Parathyroid adenoma (tissue), 2 donors: ENCODE measurements at regions not wholly inside any gene's neighbourhood (a gene's known extent, or its start where the extent isn't known, plus 50 kb on each side); places are given as distances from the start of the nearest gene placed in this dataset.
"Not testable (repeated sequence)": the region's sequence is repeated elsewhere in the genome, so short reads cannot be mapped to it uniquely, and the experiment has no call there.

Source experiments
- H2AFZ ChIP-seq: fragments of 300-600 bp; sonication (generic); one replicate; pipeline ENCODE4 v1.7.0; 2017; ENCODE audit warnings: antibody characterized with exemption, mild to moderate bottlenecking
- H3K27ac ChIP-seq: fragments of 300-600 bp; sonication (generic); one replicate; pipeline ENCODE4 v1.7.0; 2017
- H3K27me3 ChIP-seq: fragments of 300-600 bp; sonication (generic); one replicate; pipeline ENCODE4 v1.7.0; 2017; ENCODE audit warnings: low read length; ENCODE audit not compliant: control insufficient read depth, insufficient read depth
- H3K36me3 ChIP-seq: fragments of 300-600 bp; sonication (generic); one replicate; pipeline ENCODE4 v1.7.0; 2017; ENCODE audit warnings: low read length; ENCODE audit not compliant: control insufficient read depth, insufficient read depth
- H3K4me1 ChIP-seq: fragments of 300-600 bp; sonication (generic); one replicate; pipeline ENCODE4 v1.7.0; 2017; ENCODE audit warnings: control low read depth
- H3K4me2 ChIP-seq: fragments of 300-600 bp; sonication (generic); one replicate; pipeline ENCODE4 v1.7.0; 2017; ENCODE audit warnings: low read length
- H3K4me3 ChIP-seq: fragments of 300-600 bp; sonication (generic); one replicate; pipeline ENCODE4 v1.7.0; 2017; ENCODE audit warnings: low read depth, low read length
- H3K79me2 ChIP-seq: fragments of 300-600 bp; sonication (generic); one replicate; pipeline ENCODE4 v1.7.0; 2017; ENCODE audit warnings: control low read depth
- H3K9ac ChIP-seq: fragments of 300-600 bp; sonication (generic); one replicate; pipeline ENCODE4 v1.7.0; 2017; ENCODE audit warnings: mild to moderate bottlenecking
- H3K9me3 ChIP-seq: fragments of 300-600 bp; sonication (generic); one replicate; pipeline ENCODE4 v1.7.0; 2017; ENCODE audit warnings: low read length; ENCODE audit not compliant: control insufficient read depth
- TF ChIP-seq, protein P1 (sequence below): fragments of 300-600 bp; sonication (generic); IDR thresholded peaks from one replicate; pipeline ENCODE4 v1.7.0; 2017; ENCODE audit warnings: antibody characterized with exemption, mild to moderate bottlenecking
- donor health status: primary hyperparathyroidism.

DNA sequence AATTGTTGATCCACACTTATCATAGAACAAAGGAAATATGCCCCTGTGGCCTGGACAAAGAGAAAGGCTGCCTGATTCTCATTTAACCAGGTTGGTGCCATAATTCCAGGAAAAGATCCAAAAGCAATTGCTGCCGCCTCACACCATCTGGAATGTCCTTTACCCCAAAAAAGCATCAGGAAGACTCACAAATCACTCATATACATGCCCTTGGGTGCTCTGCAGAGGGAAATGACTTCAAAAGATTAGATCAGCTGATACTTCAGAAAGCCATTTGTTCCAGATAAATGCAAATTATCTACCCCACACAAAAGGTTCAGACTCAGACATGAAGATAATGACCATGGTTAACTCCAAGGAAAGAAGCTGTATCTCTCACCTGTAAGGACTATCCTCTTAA, 285.8 kb downstream of the C1D start:
- Histone ChIP-seq H2AFZ (no peak overlapping the region), H3K36me3 (no peaks in the 10 kb centered on the region), H3K27ac (no peak overlapping the region), H3K9me3 (no peaks in the 10 kb centered on the region), H3K9ac (no peak overlapping the region), H3K4me1 (peaks cover 2% of the 10 kb centered on the region), H3K27me3 (no peaks in the 10 kb centered on the region), H3K4me3 (no peak overlapping the region), H3K4me2 (no peak overlapping the region), H3K79me2 (no peaks in the 10 kb centered on the region)
- TF ChIP-seq, protein P1, sequence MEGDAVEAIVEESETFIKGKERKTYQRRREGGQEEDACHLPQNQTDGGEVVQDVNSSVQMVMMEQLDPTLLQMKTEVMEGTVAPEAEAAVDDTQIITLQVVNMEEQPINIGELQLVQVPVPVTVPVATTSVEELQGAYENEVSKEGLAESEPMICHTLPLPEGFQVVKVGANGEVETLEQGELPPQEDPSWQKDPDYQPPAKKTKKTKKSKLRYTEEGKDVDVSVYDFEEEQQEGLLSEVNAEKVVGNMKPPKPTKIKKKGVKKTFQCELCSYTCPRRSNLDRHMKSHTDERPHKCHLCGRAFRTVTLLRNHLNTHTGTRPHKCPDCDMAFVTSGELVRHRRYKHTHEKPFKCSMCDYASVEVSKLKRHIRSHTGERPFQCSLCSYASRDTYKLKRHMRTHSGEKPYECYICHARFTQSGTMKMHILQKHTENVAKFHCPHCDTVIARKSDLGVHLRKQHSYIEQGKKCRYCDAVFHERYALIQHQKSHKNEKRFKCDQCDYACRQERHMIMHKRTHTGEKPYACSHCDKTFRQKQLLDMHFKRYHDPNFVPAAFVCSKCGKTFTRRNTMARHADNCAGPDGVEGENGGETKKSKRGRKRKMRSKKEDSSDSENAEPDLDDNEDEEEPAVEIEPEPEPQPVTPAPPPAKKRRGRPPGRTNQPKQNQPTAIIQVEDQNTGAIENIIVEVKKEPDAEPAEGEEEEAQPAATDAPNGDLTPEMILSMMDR: no peak

DNA sequence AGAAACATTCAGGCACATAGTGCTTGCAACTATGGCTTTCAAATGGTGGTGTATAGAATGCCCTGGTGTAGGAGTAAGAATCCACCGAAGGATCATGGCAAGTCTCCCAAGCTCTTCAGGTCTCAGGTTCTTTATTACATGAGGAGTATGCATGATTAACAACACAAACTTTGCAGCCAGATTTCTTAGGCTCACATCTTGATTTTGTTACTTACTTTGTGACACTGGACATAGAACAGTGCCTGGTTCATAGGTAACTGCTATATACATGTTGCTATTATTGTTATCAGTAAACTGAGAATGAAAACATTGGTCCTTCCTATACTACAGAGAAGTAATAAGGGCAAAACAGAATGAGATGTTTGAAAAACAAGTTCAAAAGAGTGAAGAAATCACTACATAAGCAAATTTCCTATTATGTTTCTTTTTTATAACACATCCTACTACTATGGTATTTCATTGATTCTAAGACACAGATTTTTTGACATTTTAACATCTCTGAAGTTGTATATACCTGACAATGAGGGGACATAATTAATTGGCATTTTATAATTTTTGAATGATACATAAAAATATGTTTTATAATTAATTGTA, 284.9 kb downstream of the C1D start:
- Histone ChIP-seq H3K79me2 (no peaks in the 10 kb centered on the region), H3K9me3 (no peaks in the 10 kb centered on the region), H3K36me3 (no peaks in the 10 kb centered on the region), H2AFZ (no peak overlapping the region), H3K4me3 (no peak overlapping the region), H3K27me3 (no peaks in the 10 kb centered on the region), H3K9ac (no peak overlapping the region), H3K27ac (no peak overlapping the region), H3K4me1 (no peaks in the 10 kb centered on the region), H3K4me2 (no peak overlapping the region)
- TF ChIP-seq, protein P1: no peak

DNA sequence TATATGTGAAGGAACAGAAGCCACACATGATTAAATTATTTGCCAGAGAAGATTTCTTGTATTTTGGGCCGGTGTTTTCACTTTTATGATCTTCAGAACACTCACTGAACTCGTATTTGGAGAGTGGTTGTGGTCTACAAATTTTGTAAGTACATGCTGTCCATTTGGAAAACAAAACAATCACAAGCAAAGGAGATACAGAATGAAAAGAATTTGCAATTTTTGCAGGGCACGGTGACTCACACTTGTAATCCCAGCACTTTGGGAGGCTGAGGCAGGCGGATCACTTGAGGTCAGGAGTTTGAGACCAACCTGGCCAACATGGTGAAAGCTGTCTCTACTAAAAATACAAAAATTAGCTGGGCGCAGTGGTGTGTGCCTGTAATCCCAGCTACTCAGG, 282.0 kb downstream of the C1D start:
- not testable (repeated sequence) for H2AFZ ChIP-seq, H3K79me2 ChIP-seq, H3K9me3 ChIP-seq, H3K4me3 ChIP-seq, H3K27ac ChIP-seq, H3K4me1 ChIP-seq, H3K36me3 ChIP-seq, H3K4me2 ChIP-seq, H3K27me3 ChIP-seq, H3K9ac ChIP-seq

DNA sequence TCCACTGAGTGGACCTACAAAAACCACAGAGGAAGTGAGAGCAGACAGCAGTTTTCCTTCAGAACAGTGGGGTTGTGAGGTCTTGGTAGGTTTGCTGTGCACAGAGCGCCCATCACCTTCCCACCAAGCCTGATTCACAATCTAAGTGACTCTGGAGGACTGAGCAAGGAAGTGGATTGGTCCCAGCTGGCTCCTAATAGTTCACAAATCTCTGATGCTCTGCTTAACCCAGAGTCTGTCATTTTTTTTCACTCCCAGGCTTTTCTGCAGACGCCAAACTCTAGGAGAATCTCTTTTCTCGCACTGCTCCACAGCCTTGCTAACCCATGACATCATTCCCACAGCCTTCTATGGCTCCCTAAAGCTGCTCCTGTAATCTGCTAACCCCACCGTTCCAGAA, 280.4 kb downstream of the C1D start:
- no peak overlapping the region for H3K4me3 ChIP-seq
- H3K9me3 ChIP-seq: no peaks in the 10 kb centered on the region
- H3K9ac ChIP-seq: no peak overlapping the region
- no peaks in the 10 kb centered on the region for H3K4me1 ChIP-seq
- no peaks in the 10 kb centered on the region for H3K27me3 ChIP-seq
- no peaks in the 10 kb centered on the region for H3K79me2 ChIP-seq
- H3K27ac ChIP-seq: no peak overlapping the region
- H2AFZ ChIP-seq: no peak overlapping the region
- H3K36me3 ChIP-seq: no peaks in the 10 kb centered on the region
- no peak overlapping the region for H3K4me2 ChIP-seq
- TF ChIP-seq, protein P1: no peak

DNA sequence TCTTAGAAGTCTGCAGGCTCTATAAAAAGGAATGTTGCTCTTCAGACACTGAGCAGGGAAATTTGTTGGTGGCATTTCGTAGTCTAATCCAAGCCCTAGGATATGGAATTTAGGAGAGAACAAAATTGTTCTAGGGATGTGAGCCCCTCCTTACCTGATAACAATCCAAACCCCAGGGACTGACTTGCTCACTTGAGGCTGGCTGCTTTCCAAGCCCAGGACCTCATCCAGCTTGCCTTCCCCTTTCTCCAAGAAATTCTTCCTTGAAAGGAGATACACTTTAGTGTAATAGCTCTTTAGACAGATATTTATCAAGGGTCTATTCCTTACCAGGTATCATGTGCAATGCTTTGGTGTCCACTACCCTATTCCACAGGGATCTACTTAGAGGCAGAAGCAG, 279.8 kb downstream of the C1D start:
- Histone ChIP-seq H3K79me2 (no peaks in the 10 kb centered on the region), H3K27ac (no peak overlapping the region), H3K4me1 (no peaks in the 10 kb centered on the region), H2AFZ (no peak overlapping the region), H3K36me3 (no peaks in the 10 kb centered on the region), H3K9ac (no peak overlapping the region), H3K9me3 (no peaks in the 10 kb centered on the region), H3K4me3 (no peak overlapping the region), H3K27me3 (no peaks in the 10 kb centered on the region), H3K4me2 (no peak overlapping the region)
- TF ChIP-seq, protein P1: no peak
